B cell (primary cell): ENCODE measurements at regions not wholly inside any gene's neighbourhood (a gene's known extent, or its start where the extent isn't known, plus 50 kb on each side); places are given as distances from the start of the nearest gene placed in this dataset.

Source experiments
- EZH2 ChIP-seq: IDR thresholded peaks from 2 replicates; pipeline ENCODE4 v1.6.1; 2012; ENCODE audit warnings: borderline replicate concordance, low read depth, mild to moderate bottlenecking, moderate library complexity, low read length; ENCODE audit not compliant: insufficient read depth, poor library complexity, severe bottlenecking
- TF ChIP-seq, protein P1 (sequence below): fragments of 200-600 bp; IDR thresholded peaks from one replicate; pipeline ENCODE4 v1.8.0; 2022; ENCODE audit warnings: antibody characterized with exemption, mild to moderate bottlenecking

- TF ChIP-seq, protein P1, sequence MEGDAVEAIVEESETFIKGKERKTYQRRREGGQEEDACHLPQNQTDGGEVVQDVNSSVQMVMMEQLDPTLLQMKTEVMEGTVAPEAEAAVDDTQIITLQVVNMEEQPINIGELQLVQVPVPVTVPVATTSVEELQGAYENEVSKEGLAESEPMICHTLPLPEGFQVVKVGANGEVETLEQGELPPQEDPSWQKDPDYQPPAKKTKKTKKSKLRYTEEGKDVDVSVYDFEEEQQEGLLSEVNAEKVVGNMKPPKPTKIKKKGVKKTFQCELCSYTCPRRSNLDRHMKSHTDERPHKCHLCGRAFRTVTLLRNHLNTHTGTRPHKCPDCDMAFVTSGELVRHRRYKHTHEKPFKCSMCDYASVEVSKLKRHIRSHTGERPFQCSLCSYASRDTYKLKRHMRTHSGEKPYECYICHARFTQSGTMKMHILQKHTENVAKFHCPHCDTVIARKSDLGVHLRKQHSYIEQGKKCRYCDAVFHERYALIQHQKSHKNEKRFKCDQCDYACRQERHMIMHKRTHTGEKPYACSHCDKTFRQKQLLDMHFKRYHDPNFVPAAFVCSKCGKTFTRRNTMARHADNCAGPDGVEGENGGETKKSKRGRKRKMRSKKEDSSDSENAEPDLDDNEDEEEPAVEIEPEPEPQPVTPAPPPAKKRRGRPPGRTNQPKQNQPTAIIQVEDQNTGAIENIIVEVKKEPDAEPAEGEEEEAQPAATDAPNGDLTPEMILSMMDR, result no peak
- TF ChIP-seq EZH2, result no peak
Measured at GRCh38 chr7:124308384-124308783, 275.5 kb upstream of the TMEM229A start.
